ENCODE measurements at regions not wholly inside any gene's neighbourhood (a gene's known extent, or its start where the extent isn't known, plus 50 kb on each side); places are given as distances from the start of the nearest gene placed in this dataset.

DNA sequence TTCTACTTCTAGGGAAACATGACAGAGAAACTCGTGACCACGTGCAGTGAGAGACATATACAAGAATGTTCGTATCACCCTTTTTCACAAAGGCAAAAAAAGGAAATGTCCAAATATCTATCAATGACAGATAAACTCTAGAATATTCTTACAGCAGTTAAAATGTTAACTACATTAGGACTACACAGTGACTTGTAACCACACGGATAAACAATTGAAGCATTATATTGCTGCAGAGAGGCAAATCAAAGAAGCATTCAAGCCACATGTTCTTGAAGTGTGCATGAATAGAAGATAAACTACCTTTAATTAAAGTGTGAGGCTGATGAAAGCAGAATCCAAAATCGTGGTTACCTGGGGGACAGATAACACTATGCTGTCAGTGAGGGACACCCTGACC, 935.3 kb upstream of the KLHL29 start:
- TF ChIP-seq, protein P1, sequence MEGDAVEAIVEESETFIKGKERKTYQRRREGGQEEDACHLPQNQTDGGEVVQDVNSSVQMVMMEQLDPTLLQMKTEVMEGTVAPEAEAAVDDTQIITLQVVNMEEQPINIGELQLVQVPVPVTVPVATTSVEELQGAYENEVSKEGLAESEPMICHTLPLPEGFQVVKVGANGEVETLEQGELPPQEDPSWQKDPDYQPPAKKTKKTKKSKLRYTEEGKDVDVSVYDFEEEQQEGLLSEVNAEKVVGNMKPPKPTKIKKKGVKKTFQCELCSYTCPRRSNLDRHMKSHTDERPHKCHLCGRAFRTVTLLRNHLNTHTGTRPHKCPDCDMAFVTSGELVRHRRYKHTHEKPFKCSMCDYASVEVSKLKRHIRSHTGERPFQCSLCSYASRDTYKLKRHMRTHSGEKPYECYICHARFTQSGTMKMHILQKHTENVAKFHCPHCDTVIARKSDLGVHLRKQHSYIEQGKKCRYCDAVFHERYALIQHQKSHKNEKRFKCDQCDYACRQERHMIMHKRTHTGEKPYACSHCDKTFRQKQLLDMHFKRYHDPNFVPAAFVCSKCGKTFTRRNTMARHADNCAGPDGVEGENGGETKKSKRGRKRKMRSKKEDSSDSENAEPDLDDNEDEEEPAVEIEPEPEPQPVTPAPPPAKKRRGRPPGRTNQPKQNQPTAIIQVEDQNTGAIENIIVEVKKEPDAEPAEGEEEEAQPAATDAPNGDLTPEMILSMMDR (IDR thresholded peaks at IDR 0.05): no peak
- no peak for TF ChIP-seq POLR2A (IDR thresholded peaks at IDR 0.05)

Measured in testis (tissue), 2 donors.